ENCODE measurements at regions not wholly inside any gene's neighbourhood (a gene's known extent, or its start where the extent isn't known, plus 50 kb on each side); places are given as distances from the start of the nearest gene placed in this dataset.

DNA sequence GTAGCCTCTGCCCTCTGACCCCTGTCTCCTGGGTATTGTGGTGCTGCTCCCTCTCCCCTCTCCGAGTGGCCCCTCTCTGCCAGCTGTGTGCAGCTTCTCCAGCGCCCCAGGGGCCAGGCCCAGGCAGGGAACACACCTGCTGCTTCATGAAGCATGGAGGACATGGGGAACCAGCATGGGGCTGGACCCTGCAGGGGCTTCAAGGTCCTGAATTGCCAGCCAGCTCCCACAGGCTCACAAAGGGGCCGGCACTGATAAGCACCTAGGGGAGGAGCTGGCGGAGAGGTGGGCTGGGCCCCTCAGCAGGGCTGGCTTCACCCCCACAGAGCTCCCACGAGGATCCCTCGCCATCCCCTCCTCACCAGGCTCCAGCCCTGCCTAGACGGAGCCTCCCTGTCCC is 77.4 kb upstream of the GPC1 start:
- Histone ChIP-seq H2AFZ (ENCODE audit: low read length) (no peak overlapping the region), H3K4me3 (ENCODE audit: low read length) (no peak overlapping the region), H4K20me1 (ENCODE audit: insufficient read depth, low read length) (no peaks in the 10 kb centered on the region), H3K4me2 (ENCODE audit: low read depth, low read length) (no peak overlapping the region), H3F3A (ENCODE audit: insufficient read depth, low read length) (no peaks in the 10 kb centered on the region), H3K9me2 (replicated peaks; ENCODE audit: insufficient read depth, low read length) (no peaks in the 10 kb centered on the region), H3K4me1 (ENCODE audit: low read length) (no peaks in the 10 kb centered on the region), H3K36me3 (replicated peaks; ENCODE audit: insufficient read depth, low read length) (no peaks in the 10 kb centered on the region), H3K79me2 (ENCODE audit: low read length) (no peaks in the 10 kb centered on the region), H3K27ac (ENCODE audit: low read length) (no peak overlapping the region), H3K9me3 (replicated peaks; ENCODE audit: insufficient read depth, low read length) (no peaks in the 10 kb centered on the region), H3K9ac (ENCODE audit: low read length) (no peak overlapping the region), H3K27me3 (replicated peaks; ENCODE audit: insufficient read depth, low read length) (peaks cover 36% of the 10 kb centered on the region)
- TF ChIP-seq CTCF (IDR thresholded peaks at IDR 0.05; ENCODE audit: low read length) (no peak), EZH2phosphoT487 (IDR thresholded peaks at IDR 0.05; ENCODE audit: low read length) (no peak), EZH2 (optimal IDR thresholded peaks at IDR 0.05; ENCODE audit: low read depth, low read length) (no peak)
- no peak for DNase-seq

DNA sequence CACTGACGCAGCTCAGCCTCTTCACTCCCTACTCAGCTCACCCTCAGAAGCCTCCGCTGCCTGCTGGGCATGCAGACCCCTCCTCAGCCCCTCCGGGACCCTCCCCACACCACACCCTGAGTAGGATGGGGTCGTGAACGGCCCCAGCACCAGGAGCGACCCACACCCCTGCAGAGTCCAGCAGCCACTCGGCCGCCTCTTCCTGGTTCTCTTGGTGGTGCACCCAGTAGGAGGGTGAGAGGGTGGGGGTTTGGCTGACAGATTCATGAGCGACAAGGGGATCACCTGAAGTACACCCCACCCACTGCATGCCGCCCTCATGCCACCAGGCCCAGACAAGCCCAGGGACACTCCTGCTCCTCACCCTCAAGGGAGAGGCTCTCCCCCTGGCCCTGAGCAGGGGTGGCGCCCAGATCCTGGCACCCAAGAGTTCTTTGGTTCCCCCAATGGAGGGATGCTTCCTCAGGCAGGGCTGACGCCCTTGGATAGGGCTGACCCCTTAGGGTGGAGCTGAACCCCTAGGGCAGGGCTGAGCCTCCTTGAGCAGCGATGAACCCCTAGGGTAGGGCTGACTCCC is 76.6 kb upstream of the GPC1 start:
- H3K27ac ChIP-seq (ENCODE audit: low read length): no peak overlapping the region
- no peaks in the 10 kb centered on the region for H3K36me3 ChIP-seq (replicated peaks; ENCODE audit: insufficient read depth, low read length)
- H4K20me1 ChIP-seq (ENCODE audit: insufficient read depth, low read length): no peaks in the 10 kb centered on the region
- H3K9ac ChIP-seq (ENCODE audit: low read length): no peak overlapping the region
- H3K4me1 ChIP-seq (ENCODE audit: low read length): no peaks in the 10 kb centered on the region
- H3K4me3 ChIP-seq (ENCODE audit: low read length): no peak overlapping the region
- DNase-seq: no peak
- no peak overlapping the region for H2AFZ ChIP-seq (ENCODE audit: low read length)
- H3K4me2 ChIP-seq (ENCODE audit: low read depth, low read length): no peak overlapping the region
- H3K79me2 ChIP-seq (ENCODE audit: low read length): no peaks in the 10 kb centered on the region
- H3F3A ChIP-seq (ENCODE audit: insufficient read depth, low read length): no peaks in the 10 kb centered on the region
- H3K27me3 ChIP-seq (replicated peaks; ENCODE audit: insufficient read depth, low read length): peaks cover 43% of the 10 kb centered on the region
- TF ChIP-seq CTCF (IDR thresholded peaks at IDR 0.05; ENCODE audit: low read length) (no peak), EZH2phosphoT487 (IDR thresholded peaks at IDR 0.05; ENCODE audit: low read length) (no peak), EZH2 (optimal IDR thresholded peaks at IDR 0.05; ENCODE audit: low read depth, low read length) (no peak)
- no peaks in the 10 kb centered on the region for H3K9me3 ChIP-seq (replicated peaks; ENCODE audit: insufficient read depth, low read length)
- no peaks in the 10 kb centered on the region for H3K9me2 ChIP-seq (replicated peaks; ENCODE audit: insufficient read depth, low read length)

- no peaks in the 10 kb centered on the region for H3K36me3 ChIP-seq (replicated peaks; ENCODE audit: insufficient read depth, low read length)
- no peaks in the 10 kb centered on the region for H3K9me3 ChIP-seq (replicated peaks; ENCODE audit: insufficient read depth, low read length)
- no peaks in the 10 kb centered on the region for H3K9me2 ChIP-seq (replicated peaks; ENCODE audit: insufficient read depth, low read length)
- H3K4me3 ChIP-seq (ENCODE audit: low read length): no peak overlapping the region
- H2AFZ ChIP-seq (ENCODE audit: low read length): no peak overlapping the region
- H3F3A ChIP-seq (ENCODE audit: insufficient read depth, low read length): no peaks in the 10 kb centered on the region
- H3K27me3 ChIP-seq (replicated peaks; ENCODE audit: insufficient read depth, low read length): peaks cover 47% of the 10 kb centered on the region
- no peak overlapping the region for H3K9ac ChIP-seq (ENCODE audit: low read length)
- TF ChIP-seq EZH2 (optimal IDR thresholded peaks at IDR 0.05; ENCODE audit: low read depth, low read length) (no peak), EZH2phosphoT487 (IDR thresholded peaks at IDR 0.05; ENCODE audit: low read length) (no peak), CTCF (IDR thresholded peaks at IDR 0.05; ENCODE audit: low read length) (no peak)
- H3K79me2 ChIP-seq (ENCODE audit: low read length): no peaks in the 10 kb centered on the region
- no peaks in the 10 kb centered on the region for H3K4me1 ChIP-seq (ENCODE audit: low read length)
- no peak overlapping the region for H3K4me2 ChIP-seq (ENCODE audit: low read depth, low read length)
- H4K20me1 ChIP-seq (ENCODE audit: insufficient read depth, low read length): no peaks in the 10 kb centered on the region
- DNase-seq: no peak
- H3K27ac ChIP-seq (ENCODE audit: low read length): no peak overlapping the region
Measured at GRCh38 chr2:240359695-240360094, 75.8 kb upstream of the GPC1 start.
